ENCODE measurements at regions not wholly inside any gene's neighbourhood (a gene's known extent, or its start where the extent isn't known, plus 50 kb on each side); places are given as distances from the start of the nearest gene placed in this dataset.

- TF ChIP-seq CTCF (IDR thresholded peaks at IDR 0.05) (no peak), EP300 (IDR thresholded peaks at IDR 0.05) (no peak)
Measured at GRCh38 chr11:111440416-111441205, 61.5 kb upstream of the POU2AF1 start.

Data from upper lobe of left lung (tissue), 4 donors.